HepG2 (cell line): ENCODE measurements at regions not wholly inside any gene's neighbourhood (a gene's known extent, or its start where the extent isn't known, plus 50 kb on each side); places are given as distances from the start of the nearest gene placed in this dataset.

Experiments used
- ATAC-seq: fragments of 200-7000 bp; cut with Tn5 transposase; 3 replicates; pipeline ENCODE4 v1.9.1; 2020; ENCODE audit warnings: mild to moderate bottlenecking, moderate library complexity
- BruUV-seq: library from RNA; stranded (reverse); fragments of 400-500 nt; replicated peaks from 2 replicates; lab custom pipeline; 2021; lab: Mats Ljungman, UMichigan
- CTCF ChIA-PET: fragments of 300-600 bp; formaldehyde crosslinking; extraction: SDS; loops from one replicate; lab custom pipeline; 2021; ENCODE audit warnings: low total read pairs, inconsistent platforms, low intra/inter-chr PET ratio; lab: Yijun Ruan, JAX
- POLR2A ChIA-PET: fragments of 350-600 bp; sonication (Branson Sonifier 250); formaldehyde crosslinking; loops from one replicate; lab custom pipeline; 2020; ENCODE audit warnings: antibody characterized with exemption, inconsistent platforms; lab: Yijun Ruan, JAX
- DNase-seq: peaks from one replicate; pipeline ENCODE4 v3.0.0-alpha.2; 2015; ENCODE audit warnings: low spot score
- FAIRE-seq: peaks from 3 replicates; lab custom pipeline; 2011; peaks lifted over from hg19 to GRCh38; lab: Jason Lieb, UNC
- H2AFZ ChIP-seq: one replicate; pipeline ENCODE4 v1.6.1; 2011; ENCODE audit warnings: low read length, inconsistent platforms
- H3K27ac ChIP-seq: fragments of 300-600 bp; 3 replicates; pipeline ENCODE4 v1.8.0; 2011; ENCODE audit warnings: mixed run types, mild to moderate bottlenecking, mixed read lengths, low read length, inconsistent platforms; ENCODE audit not compliant: insufficient read depth; ENCODE audit errors: extremely low read length
- H3K27me3 ChIP-seq, 2 experiments: fragments of 200-600 bp in 1 of 2; 2 replicates in 1 of 2; 3 replicates in 1 of 2; pipeline versions ENCODE4 v1.6.0 to v1.8.0; 2011; ENCODE audit warnings: low read length in 2 of 2, mild to moderate bottlenecking in 2 of 2, moderate library complexity in 2 of 2, inconsistent platforms in 1 of 2; ENCODE audit not compliant: insufficient read depth in 2 of 2, control insufficient read depth in 1 of 2
- H3K36me3 ChIP-seq, 2 experiments: fragments of 200-600 bp in 1 of 2; replicated peaks in 1 of 2; 2 replicates in 1 of 2; 3 replicates in 1 of 2; pipeline versions ENCODE4 v1.5.1 to v1.8.0; 2011; ENCODE audit warnings: low read length in 2 of 2, inconsistent platforms in 1 of 2; ENCODE audit not compliant: insufficient read depth in 2 of 2, control insufficient read depth in 1 of 2
- H3K4me1 ChIP-seq: 2 replicates; pipeline ENCODE4 v1.5.1; 2012; ENCODE audit warnings: low read length, inconsistent platforms; ENCODE audit not compliant: insufficient read depth
- H3K4me2 ChIP-seq: 2 replicates; pipeline ENCODE4 v1.6.0; 2011; ENCODE audit warnings: low read depth, low read length, inconsistent platforms
- H3K4me3 ChIP-seq, 3 experiments: fragments of 200-600 bp in 1 of 3; sonication (generic), shearing (Covaris generic) in 1 of 3; replicated peaks in 1 of 3; 2 replicates each; pipeline ENCODE4 v1.5.1; 2011 to 2016; ENCODE audit warnings: low read length in 3 of 3, inconsistent platforms in 2 of 3, low read depth in 2 of 3, mild to moderate bottlenecking in 2 of 3, control low read depth in 1 of 3, mixed read lengths in 1 of 3; ENCODE audit not compliant: insufficient read depth in 1 of 3
- H3K79me2 ChIP-seq: one replicate; pipeline ENCODE4 v1.6.1; 2011; ENCODE audit warnings: low read length, inconsistent platforms; ENCODE audit not compliant: insufficient read depth
- H3K9ac ChIP-seq: 2 replicates; pipeline ENCODE4 v1.6.0; 2011; ENCODE audit warnings: mild to moderate bottlenecking, low read depth, low read length, inconsistent platforms; ENCODE audit not compliant: insufficient read depth
- H3K9me3 ChIP-seq: 2 replicates; pipeline ENCODE4 v1.5.1; 2012; ENCODE audit warnings: mild to moderate bottlenecking, low read length
- H4K20me1 ChIP-seq: 2 replicates; pipeline ENCODE4 v1.6.0; 2011; ENCODE audit warnings: inconsistent platforms, mild to moderate bottlenecking, low read length, moderate library complexity; ENCODE audit not compliant: insufficient read depth
- ELF1 ChIP-seq: sonication (generic); formaldehyde crosslinking; IDR thresholded peaks from 2 replicates; pipeline ENCODE4 v1.4.0; 2020; ENCODE audit warnings: missing genetic modification reagents
- FOXA1 ChIP-seq, 2 experiments: fragments of 450-650 bp in 1 of 2; sonication (generic) in 1 of 2; formaldehyde crosslinking in 1 of 2; IDR thresholded peaks; 2 replicates each; pipeline versions ENCODE4 v1.4.0 to v1.6.1; 2016 to 2020; ENCODE audit warnings: missing genetic modification reagents in 1 of 2
- IKZF1 ChIP-seq: fragments of 450-650 bp; IDR thresholded peaks from 2 replicates; pipeline ENCODE4 v1.7.1; 2016
- LCORL ChIP-seq, 2 experiments: fragments of 450-650 bp in 1 of 2; sonication (generic) in 1 of 2; formaldehyde crosslinking in 1 of 2; IDR thresholded peaks; 2 replicates each; pipeline versions ENCODE4 v1.5.0 to v1.6.1; 2017 to 2020; ENCODE audit warnings: antibody characterized with exemption in 1 of 2, missing genetic modification reagents in 1 of 2
- POLR2A ChIP-seq, 2 experiments: IDR thresholded peaks; 2 replicates each; pipeline ENCODE4 v1.6.1; 2011; ENCODE audit warnings: low read depth in 2 of 2, low read length in 2 of 2, mild to moderate bottlenecking in 1 of 2, moderate library complexity in 1 of 2; ENCODE audit not compliant: insufficient read depth in 1 of 2
- POLR2AphosphoS2 ChIP-seq: IDR thresholded peaks from 2 replicates; pipeline ENCODE4 v1.6.1; 2011; ENCODE audit warnings: low read depth, low read length, improper control_type of control experiment
- ZMYM2 ChIP-seq: sonication (generic); formaldehyde crosslinking; IDR thresholded peaks from 2 replicates; pipeline ENCODE4 v1.8.0; 2022; ENCODE audit warnings: mild to moderate bottlenecking, missing genetic modification reagents
- ZNF124 ChIP-seq: sonication (generic); formaldehyde crosslinking; IDR thresholded peaks from 2 replicates; pipeline ENCODE4 v1.4.0; 2020; ENCODE audit warnings: missing genetic modification reagents
- ZNF709 ChIP-seq: sonication (generic); formaldehyde crosslinking; IDR thresholded peaks from 2 replicates; pipeline ENCODE4 v1.5.0; 2020; ENCODE audit warnings: mild to moderate bottlenecking, missing genetic modification reagents
- ZNF780A ChIP-seq: sonication (generic); formaldehyde crosslinking; IDR thresholded peaks from 2 replicates; pipeline ENCODE4 v1.8.0; 2022; ENCODE audit warnings: mild to moderate bottlenecking, missing genetic modification reagents, moderate library complexity
- WGBS: methylation state at CpG from one replicate; pipeline ENCODE4 v1.1.6; 2017; ENCODE audit warnings: low lambda C conversion rate; 5-methylcytosine and 5-hydroxymethylcytosine counted together
- in situ Hi-C: cut with HindIII; loops from 2 replicates; pipeline ENCODE4 v1.10.0; 2017; ENCODE audit warnings: low pct_unique_long_range_greater_than_20kb; ENCODE audit not compliant: extremely low pct_ligation_motif_present
- intact Hi-C: fragments of 100-400 bp; cut with micrococcal nuclease; formaldehyde crosslinking; loops from one replicate; pipeline ENCODE4 v1.10.0; 2022; ENCODE audit not compliant: unreplicated experiment
- TF ChIP-seq, protein P1 (sequence below): IDR thresholded peaks from 2 replicates; pipeline ENCODE4 v1.6.1; 2016; ENCODE audit warnings: low read depth
- TF ChIP-seq, protein P2 (sequence below): sonication (generic); formaldehyde crosslinking; IDR thresholded peaks from 2 replicates; pipeline ENCODE4 v1.4.0; 2020; ENCODE audit warnings: missing genetic modification reagents
- TF ChIP-seq, protein P3 (sequence below): sonication (generic); formaldehyde crosslinking; IDR thresholded peaks from 2 replicates; pipeline ENCODE4; 2020; ENCODE audit warnings: missing genetic modification reagents, mild to moderate bottlenecking, borderline replicate concordance

DNA sequence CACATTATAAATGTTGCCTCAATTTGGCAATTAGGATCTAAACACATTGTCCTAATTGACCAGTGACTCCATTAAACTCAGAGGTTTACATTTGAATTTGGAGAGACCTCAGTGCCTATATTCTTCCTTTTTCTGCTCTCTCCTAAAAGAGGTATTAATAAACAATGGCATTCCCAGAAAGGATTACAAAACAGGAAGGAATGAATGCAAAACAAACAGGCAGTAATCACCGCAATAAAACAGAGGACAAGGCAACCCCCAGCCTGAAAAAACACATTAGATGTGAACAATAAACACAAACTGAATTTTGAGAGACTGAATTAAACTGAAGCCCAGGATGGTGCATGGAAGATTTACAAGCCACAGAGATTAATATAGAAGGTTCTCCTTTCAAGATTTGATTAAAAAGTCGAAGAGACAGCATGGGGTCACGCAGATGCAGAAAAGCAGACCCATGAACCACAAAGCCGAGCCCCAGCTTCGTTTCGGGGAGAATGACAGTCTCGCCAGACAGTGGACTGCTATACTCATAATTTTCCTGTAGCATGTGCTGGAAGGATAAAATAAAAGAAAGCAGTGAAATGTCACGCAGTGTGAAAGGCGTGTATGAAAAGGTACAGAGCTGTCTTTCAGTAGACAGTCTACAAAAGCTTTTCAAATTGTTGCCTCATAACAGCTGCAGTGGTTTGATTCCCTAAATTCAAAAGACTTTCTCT, 503.0 kb downstream of the LIG4 start:
- no peak for DNase-seq
- no peak overlapping the region for H3K27ac ChIP-seq
- in situ Hi-C loops, result no loop called here
- H2AFZ ChIP-seq, result no peak overlapping the region
- intact Hi-C loops, result no loop called here
- BruUV-seq, result no TSS peak
- no peaks in the 10 kb centered on the region for H3K36me3 ChIP-seq
- peaks cover 0 to 4% of the 10 kb centered on the region in 2 experiments; a peak in 1 of 5 replicates for H3K27me3 ChIP-seq
- H3K9me3 ChIP-seq, result no peaks in the 10 kb centered on the region
- no peak for FAIRE-seq
- no peak for TF ChIP-seq ZNF780A (CRISPR knock-in tag)
- TF ChIP-seq ZMYM2, result no peak
- POLR2A ChIA-PET, result no interaction called here
- no peaks in the 10 kb centered on the region for H3K4me1 ChIP-seq
- no peak overlapping the region for H3K4me2 ChIP-seq
- ATAC-seq, result no peak
- no peak overlapping the region for H3K9ac ChIP-seq
- H3K79me2 ChIP-seq, result no peaks in the 10 kb centered on the region
- no peaks in the 10 kb centered on the region for H4K20me1 ChIP-seq
- H3K4me3 ChIP-seq, result no peak overlapping the region
- WGBS, result 10% methylated on average over 9 of the region's 9 CpGs
- CTCF ChIA-PET, result no interaction called here

DNA sequence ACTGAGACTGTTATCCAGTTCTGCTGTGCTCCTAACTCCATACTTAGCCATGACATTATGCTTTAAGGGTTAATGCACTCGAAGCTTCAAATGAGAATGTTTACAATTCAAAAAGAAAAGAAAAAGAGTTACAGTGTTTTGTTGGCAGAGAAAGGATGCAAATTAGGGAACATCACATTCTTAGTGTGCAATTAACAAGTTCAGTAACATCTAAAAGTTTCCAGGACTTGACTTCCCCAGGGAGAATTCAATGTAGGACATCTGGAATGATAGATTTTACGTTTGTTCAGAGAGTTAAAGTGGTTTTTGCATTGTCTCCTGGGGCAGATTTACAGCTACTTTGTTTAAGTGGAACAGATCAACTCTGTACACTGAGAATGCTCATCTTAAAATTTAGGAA, 525.2 kb downstream of the LIG4 start:
- no peak overlapping the region for H3K27ac ChIP-seq
- H3K9me3 ChIP-seq, result no peaks in the 10 kb centered on the region
- H3K4me1 ChIP-seq, result no peaks in the 10 kb centered on the region
- WGBS, result 3% methylated on average over 2 of the region's 2 CpGs
- no peaks in the 10 kb centered on the region for H4K20me1 ChIP-seq
- ChIA-PET POLR2A (no interaction called here), CTCF (no interaction called here)
- DNase-seq (no peak), ATAC-seq (no peak), FAIRE-seq (no peak)
- intact Hi-C loops, result no loop called here
- H3K4me3 ChIP-seq, result no peak overlapping the region
- no peaks in the 10 kb centered on the region for H3K36me3 ChIP-seq
- H3K9ac ChIP-seq, result no peak overlapping the region
- no peak overlapping the region for H2AFZ ChIP-seq
- in situ Hi-C loops, result no loop called here
- no TSS peak for BruUV-seq
- no peaks in the 10 kb centered on the region for H3K27me3 ChIP-seq
- H3K79me2 ChIP-seq, result no peaks in the 10 kb centered on the region
- H3K4me2 ChIP-seq, result no peak overlapping the region
- TF ChIP-seq, protein P1, sequence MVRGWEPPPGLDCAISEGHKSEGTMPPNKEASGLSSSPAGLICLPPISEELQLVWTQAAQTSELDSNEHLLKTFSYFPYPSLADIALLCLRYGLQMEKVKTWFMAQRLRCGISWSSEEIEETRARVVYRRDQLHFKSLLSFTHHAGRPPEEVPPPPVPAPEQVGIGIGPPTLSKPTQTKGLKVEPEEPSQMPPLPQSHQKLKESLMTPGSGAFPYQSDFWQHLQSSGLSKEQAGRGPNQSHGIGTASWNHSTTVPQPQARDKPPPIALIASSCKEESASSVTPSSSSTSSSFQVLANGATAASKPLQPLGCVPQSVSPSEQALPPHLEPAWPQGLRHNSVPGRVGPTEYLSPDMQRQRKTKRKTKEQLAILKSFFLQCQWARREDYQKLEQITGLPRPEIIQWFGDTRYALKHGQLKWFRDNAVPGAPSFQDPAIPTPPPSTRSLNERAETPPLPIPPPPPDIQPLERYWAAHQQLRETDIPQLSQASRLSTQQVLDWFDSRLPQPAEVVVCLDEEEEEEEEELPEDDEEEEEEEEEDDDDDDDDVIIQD (CRISPR knock-in tag), result no peak
- TF ChIP-seq POLR2A (IDR thresholded peaks at IDR 0.05; ENCODE audit: insufficient read depth in 1 of 2, low read depth in 2 of 2, low read length in 2 of 2), result no peak
- TF ChIP-seq ELF1, result no peak
- TF ChIP-seq, protein P2, sequence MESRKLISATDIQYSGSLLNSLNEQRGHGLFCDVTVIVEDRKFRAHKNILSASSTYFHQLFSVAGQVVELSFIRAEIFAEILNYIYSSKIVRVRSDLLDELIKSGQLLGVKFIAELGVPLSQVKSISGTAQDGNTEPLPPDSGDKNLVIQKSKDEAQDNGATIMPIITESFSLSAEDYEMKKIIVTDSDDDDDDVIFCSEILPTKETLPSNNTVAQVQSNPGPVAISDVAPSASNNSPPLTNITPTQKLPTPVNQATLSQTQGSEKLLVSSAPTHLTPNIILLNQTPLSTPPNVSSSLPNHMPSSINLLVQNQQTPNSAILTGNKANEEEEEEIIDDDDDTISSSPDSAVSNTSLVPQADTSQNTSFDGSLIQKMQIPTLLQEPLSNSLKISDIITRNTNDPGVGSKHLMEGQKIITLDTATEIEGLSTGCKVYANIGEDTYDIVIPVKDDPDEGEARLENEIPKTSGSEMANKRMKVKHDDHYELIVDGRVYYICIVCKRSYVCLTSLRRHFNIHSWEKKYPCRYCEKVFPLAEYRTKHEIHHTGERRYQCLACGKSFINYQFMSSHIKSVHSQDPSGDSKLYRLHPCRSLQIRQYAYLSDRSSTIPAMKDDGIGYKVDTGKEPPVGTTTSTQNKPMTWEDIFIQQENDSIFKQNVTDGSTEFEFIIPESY (CRISPR knock-in tag), result no peak
- TF ChIP-seq POLR2AphosphoS2, result no peak
- TF ChIP-seq ZNF124, result no peak
- TF ChIP-seq LCORL (IDR thresholded peaks at IDR 0.05), result no peak
- no peak for TF ChIP-seq LCORL (CRISPR knock-in tag; IDR thresholded peaks at IDR 0.05)
- no peak for TF ChIP-seq ZNF709 (CRISPR knock-in tag)
- no peak for TF ChIP-seq FOXA1 (IDR thresholded peaks at IDR 0.05)
- TF ChIP-seq FOXA1 (CRISPR knock-in tag; IDR thresholded peaks at IDR 0.05), result no peak
- TF ChIP-seq, protein P3, sequence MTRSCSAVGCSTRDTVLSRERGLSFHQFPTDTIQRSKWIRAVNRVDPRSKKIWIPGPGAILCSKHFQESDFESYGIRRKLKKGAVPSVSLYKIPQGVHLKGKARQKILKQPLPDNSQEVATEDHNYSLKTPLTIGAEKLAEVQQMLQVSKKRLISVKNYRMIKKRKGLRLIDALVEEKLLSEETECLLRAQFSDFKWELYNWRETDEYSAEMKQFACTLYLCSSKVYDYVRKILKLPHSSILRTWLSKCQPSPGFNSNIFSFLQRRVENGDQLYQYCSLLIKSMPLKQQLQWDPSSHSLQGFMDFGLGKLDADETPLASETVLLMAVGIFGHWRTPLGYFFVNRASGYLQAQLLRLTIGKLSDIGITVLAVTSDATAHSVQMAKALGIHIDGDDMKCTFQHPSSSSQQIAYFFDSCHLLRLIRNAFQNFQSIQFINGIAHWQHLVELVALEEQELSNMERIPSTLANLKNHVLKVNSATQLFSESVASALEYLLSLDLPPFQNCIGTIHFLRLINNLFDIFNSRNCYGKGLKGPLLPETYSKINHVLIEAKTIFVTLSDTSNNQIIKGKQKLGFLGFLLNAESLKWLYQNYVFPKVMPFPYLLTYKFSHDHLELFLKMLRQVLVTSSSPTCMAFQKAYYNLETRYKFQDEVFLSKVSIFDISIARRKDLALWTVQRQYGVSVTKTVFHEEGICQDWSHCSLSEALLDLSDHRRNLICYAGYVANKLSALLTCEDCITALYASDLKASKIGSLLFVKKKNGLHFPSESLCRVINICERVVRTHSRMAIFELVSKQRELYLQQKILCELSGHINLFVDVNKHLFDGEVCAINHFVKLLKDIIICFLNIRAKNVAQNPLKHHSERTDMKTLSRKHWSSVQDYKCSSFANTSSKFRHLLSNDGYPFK, result no peak
- TF ChIP-seq IKZF1, result no peak
